Adrenal gland (tissue), 5 donors: ENCODE measurements at regions not wholly inside any gene's neighbourhood (a gene's known extent, or its start where the extent isn't known, plus 50 kb on each side); places are given as distances from the start of the nearest gene placed in this dataset.
"Not testable (repeated sequence)": the region's sequence is repeated elsewhere in the genome, so short reads cannot be mapped to it uniquely, and the experiment has no call there.

ENCODE experiments used
- POLR2A ChIP-seq, 2 donors: fragments of 450-650 bp; IDR thresholded peaks; one replicate each; pipeline ENCODE4 v1.6.1; 2017; ENCODE audit warnings: antibody characterized with exemption in 2 of 2, mild to moderate bottlenecking in 2 of 2, moderate library complexity in 1 of 2
- TF ChIP-seq, protein P1 (sequence below), 6 experiments: fragments of 450-650 bp in 4 of 6; fragments of 200-600 bp in 2 of 6; sonication (generic) in 1 of 6; IDR thresholded peaks; 1 replicate in 5 of 6; 2 replicates in 1 of 6; pipeline versions ENCODE4 v1.5.1 to v1.8.0; 2016 to 2021; ENCODE audit warnings: antibody characterized with exemption in 6 of 6, mild to moderate bottlenecking in 2 of 6, moderate library complexity in 1 of 6
- donor health status: DM: no; HTN: no; CAD: no.

DNA sequence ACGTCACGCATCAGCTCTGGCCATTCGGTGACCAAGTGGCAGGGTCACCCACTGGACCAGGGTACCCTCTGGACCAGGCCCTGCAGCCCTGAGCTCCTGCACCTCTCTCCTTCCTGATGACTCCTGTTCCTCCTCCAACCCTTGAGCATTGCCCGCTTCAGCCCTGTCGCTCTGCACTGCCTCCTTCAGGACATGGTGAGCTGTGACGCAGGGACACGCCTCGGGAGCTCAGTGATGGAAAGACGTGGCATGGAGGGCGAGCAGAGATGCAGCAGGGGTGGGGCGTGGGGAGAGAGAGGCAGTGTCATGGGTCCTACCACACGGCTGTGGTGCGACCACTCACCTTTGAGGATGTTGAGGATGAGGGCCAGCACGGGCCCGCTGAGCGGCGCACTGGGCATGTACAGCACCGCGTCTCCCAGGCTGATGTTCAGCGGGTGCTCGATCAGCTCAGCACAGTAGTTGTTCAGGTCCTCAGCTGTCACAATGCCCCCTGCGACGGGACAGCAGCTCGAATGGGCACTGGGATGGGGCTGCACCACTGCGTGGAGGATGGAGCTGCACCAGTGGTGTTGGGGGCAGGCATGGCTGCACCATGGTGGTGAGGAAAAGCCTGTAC, 922.7 kb downstream of the TUBA3C start:
- TF ChIP-seq, protein P1, sequence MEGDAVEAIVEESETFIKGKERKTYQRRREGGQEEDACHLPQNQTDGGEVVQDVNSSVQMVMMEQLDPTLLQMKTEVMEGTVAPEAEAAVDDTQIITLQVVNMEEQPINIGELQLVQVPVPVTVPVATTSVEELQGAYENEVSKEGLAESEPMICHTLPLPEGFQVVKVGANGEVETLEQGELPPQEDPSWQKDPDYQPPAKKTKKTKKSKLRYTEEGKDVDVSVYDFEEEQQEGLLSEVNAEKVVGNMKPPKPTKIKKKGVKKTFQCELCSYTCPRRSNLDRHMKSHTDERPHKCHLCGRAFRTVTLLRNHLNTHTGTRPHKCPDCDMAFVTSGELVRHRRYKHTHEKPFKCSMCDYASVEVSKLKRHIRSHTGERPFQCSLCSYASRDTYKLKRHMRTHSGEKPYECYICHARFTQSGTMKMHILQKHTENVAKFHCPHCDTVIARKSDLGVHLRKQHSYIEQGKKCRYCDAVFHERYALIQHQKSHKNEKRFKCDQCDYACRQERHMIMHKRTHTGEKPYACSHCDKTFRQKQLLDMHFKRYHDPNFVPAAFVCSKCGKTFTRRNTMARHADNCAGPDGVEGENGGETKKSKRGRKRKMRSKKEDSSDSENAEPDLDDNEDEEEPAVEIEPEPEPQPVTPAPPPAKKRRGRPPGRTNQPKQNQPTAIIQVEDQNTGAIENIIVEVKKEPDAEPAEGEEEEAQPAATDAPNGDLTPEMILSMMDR (IDR thresholded peaks at IDR 0.05), result not testable (repeated sequence)
- TF ChIP-seq POLR2A (IDR thresholded peaks at IDR 0.05), result not testable (repeated sequence)
